ENCODE measurements at regions not wholly inside any gene's neighbourhood (a gene's known extent, or its start where the extent isn't known, plus 50 kb on each side); places are given as distances from the start of the nearest gene placed in this dataset.

DNA sequence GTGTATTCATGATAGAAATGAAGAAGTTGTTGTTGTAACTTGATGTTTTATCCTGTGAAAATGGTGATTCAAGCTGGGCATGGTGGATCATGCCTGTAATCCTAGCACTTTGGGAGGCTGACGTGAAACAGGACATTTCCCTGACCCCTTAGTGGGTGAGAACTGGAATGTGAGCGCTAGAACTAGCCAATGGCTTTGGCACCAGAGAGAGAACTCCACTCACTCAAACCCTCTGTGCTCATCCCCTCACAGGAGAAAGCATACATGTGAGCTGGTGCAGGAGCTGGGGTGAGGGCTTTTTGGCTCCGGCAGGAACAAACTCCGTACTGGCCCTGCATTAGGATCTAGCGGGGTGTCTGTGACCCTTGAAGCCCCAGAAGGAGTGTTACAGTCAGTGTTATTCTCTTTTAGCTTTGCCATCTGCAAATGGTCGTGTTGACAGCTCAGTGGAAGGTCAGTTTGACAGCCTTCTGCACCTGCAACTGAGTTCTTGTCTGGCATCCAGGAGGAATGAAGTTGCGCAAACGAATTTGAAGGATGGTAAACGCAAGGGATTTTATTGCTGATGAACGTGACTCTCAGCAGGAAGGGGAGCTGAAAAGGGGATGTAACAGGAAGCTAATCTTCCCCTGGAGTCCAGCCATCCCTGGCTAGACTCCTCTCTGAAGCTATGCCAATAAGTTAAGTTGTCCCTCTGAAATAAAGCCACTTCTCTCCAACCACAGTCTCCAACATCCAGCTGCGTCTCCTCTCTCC is 1016.6 kb upstream of the CADM2 start:
- peaks cover 4 to 6% of the 10 kb centered on the region in 2 experiments; a peak in 4 of 5 replicates for H3K9me3 Mint-ChIP-seq
- Histone ChIP-seq H3K56ac (ENCODE audit: insufficient read length, low read depth, low read length) (no peak overlapping the region), H3K14ac (ENCODE audit: insufficient read depth, low read length) (no peak overlapping the region), H4K5ac (ENCODE audit: insufficient read length, low read depth, low read length) (no peak overlapping the region), H3K18ac (ENCODE audit: insufficient read length, low read depth, low read length) (no peak overlapping the region), H3T11ph (ENCODE audit: low read length) (no peak overlapping the region), H3K4ac (ENCODE audit: low read depth, low read length) (no peak overlapping the region), H2BK120ac (ENCODE audit: low read depth, low read length, poor library complexity, severe bottlenecking) (no peak overlapping the region), H3K9me3 (ENCODE audit: control insufficient read depth, low read depth, low read length) (no peaks in the 10 kb centered on the region), H3K4me2 (ENCODE audit: insufficient read depth, insufficient read length, low read length) (no peak overlapping the region), H2BK20ac (ENCODE audit: low read depth, low read length, poor library complexity, severe bottlenecking) (no peak overlapping the region), H3K23me2 (ENCODE audit: insufficient read length, low read depth, low read length, poor library complexity, severe bottlenecking) (no peaks in the 10 kb centered on the region), H4K91ac (ENCODE audit: insufficient read length, low read depth, low read length) (no peak overlapping the region), H3K79me1 (ENCODE audit: insufficient read depth, low read depth, low read length, poor library complexity, severe bottlenecking) (no peaks in the 10 kb centered on the region), H3K27ac (ENCODE audit: insufficient read length, low read depth, low read length) (no peak overlapping the region), H2BK5ac (ENCODE audit: insufficient read length, low read length) (no peak overlapping the region), H3K79me2 (ENCODE audit: insufficient read depth, low read length) (no peaks in the 10 kb centered on the region), H3K23ac (ENCODE audit: insufficient read length, low read depth, low read length) (no peak overlapping the region), H2AFZ (ENCODE audit: low read length) (no peak overlapping the region), H2BK12ac (ENCODE audit: insufficient read length, low read depth, low read length) (no peak overlapping the region), H3K4me1 (ENCODE audit: insufficient read depth, low read length) (no peaks in the 10 kb centered on the region), H4K8ac (replicated peaks; ENCODE audit: insufficient read length, low read depth, low read length) (no peak overlapping the region), H2AK5ac (ENCODE audit: insufficient read length, low read length) (no peak overlapping the region), H4K20me1 (ENCODE audit: control insufficient read depth, insufficient read depth, insufficient read length) (no peaks in the 10 kb centered on the region), H3K27me3 (ENCODE audit: insufficient read depth, low read length) (no peaks in the 10 kb centered on the region), H3K9ac (ENCODE audit: extremely low read depth, insufficient read length, low read length) (no peak overlapping the region), H2BK15ac (ENCODE audit: low read depth, low read length) (no peak overlapping the region)
- H3K4me3 Mint-ChIP-seq, result no peak overlapping the region
- no peak overlapping the region; a peak in 1 of 7 replicates for H3K27ac Mint-ChIP-seq
- peaks cover 6 to 9% of the 10 kb centered on the region in 2 experiments for H3K4me1 Mint-ChIP-seq
- peaks cover 0 to 7% (median 7%) of the 10 kb centered on the region in 3 experiments; a peak in 5 of 7 replicates for H3K36me3 Mint-ChIP-seq (ENCODE audit: insufficient read depth in 1 of 3, low read depth in 3 of 3)
- H3K27me3 Mint-ChIP-seq (ENCODE audit: low read depth), result no peaks in the 10 kb centered on the region
- WGBS (ENCODE audit: extremely low coverage, insufficient read length, low lambda C conversion rate), result no CpG with 5 or more reads among the region's 11 CpGs
- TF ChIP-seq CTCF (conservative IDR thresholded peaks at IDR 0.05), result no peak
- DNase-seq, result no peak
